Skeletal muscle tissue (tissue), 3 donors: ENCODE measurements at regions not wholly inside any gene's neighbourhood (a gene's known extent, or its start where the extent isn't known, plus 50 kb on each side); places are given as distances from the start of the nearest gene placed in this dataset.

Source experiments
- H3K27ac ChIP-seq: one replicate; pipeline ENCODE4 v1.7.0; 2013; ENCODE audit warnings: mild to moderate bottlenecking, low read depth, low read length, inconsistent platforms
- H3K27me3 ChIP-seq, 3 donors: one replicate each; pipeline ENCODE4 v1.7.0; 2013; ENCODE audit warnings: low read length in 3 of 3; ENCODE audit not compliant: control insufficient read depth in 3 of 3, insufficient read depth in 3 of 3
- H3K36me3 ChIP-seq, 3 donors: one replicate each; pipeline ENCODE4 v1.7.0; 2013; ENCODE audit warnings: low read length in 3 of 3; ENCODE audit not compliant: control insufficient read depth in 3 of 3, insufficient read depth in 3 of 3
- H3K4me1 ChIP-seq, 3 donors: one replicate each; pipeline ENCODE4 v1.7.0; 2013; ENCODE audit warnings: low read length in 3 of 3, mild to moderate bottlenecking in 3 of 3; ENCODE audit not compliant: control insufficient read depth in 3 of 3, insufficient read depth in 3 of 3
- H3K4me3 ChIP-seq, 3 donors: one replicate each; pipeline ENCODE4 v1.7.0; 2013; ENCODE audit warnings: low read length in 3 of 3
- H3K9ac ChIP-seq, 3 donors: one replicate each; pipeline ENCODE4 v1.7.0; 2013; ENCODE audit warnings: low read length in 3 of 3, mild to moderate bottlenecking in 3 of 3, moderate library complexity in 2 of 3, low read depth in 1 of 3
- H3K9me3 ChIP-seq, 3 donors: one replicate each; pipeline ENCODE4 v1.7.0; 2013; ENCODE audit warnings: low read length in 3 of 3; ENCODE audit not compliant: control insufficient read depth in 3 of 3
- donor health status: Osteomylitis.

- Histone ChIP-seq H3K9ac (no peak overlapping the region), H3K4me1 (no peaks in the 10 kb centered on the region), H3K27me3 (no peaks in the 10 kb centered on the region), H3K36me3 (no peaks in the 10 kb centered on the region), H3K9me3 (no peaks in the 10 kb centered on the region), H3K27ac (no peak overlapping the region), H3K4me3 (no peak overlapping the region)
Measured at GRCh38 chr3:176741664-176742047, 455.6 kb downstream of the TBL1XR1 start.

GRCh38 chr3:176740906-176741663, 456.2 kb downstream of the TBL1XR1 start:
- H3K4me3 ChIP-seq = no peak overlapping the region
- no peaks in the 10 kb centered on the region for H3K27me3 ChIP-seq
- H3K9ac ChIP-seq = no peak overlapping the region
- H3K36me3 ChIP-seq = no peaks in the 10 kb centered on the region
- no peak overlapping the region for H3K27ac ChIP-seq
- H3K9me3 ChIP-seq = no peaks in the 10 kb centered on the region
- H3K4me1 ChIP-seq = no peaks in the 10 kb centered on the region

- no peaks in the 10 kb centered on the region for H3K9me3 ChIP-seq
- no peaks in the 10 kb centered on the region for H3K4me1 ChIP-seq
- H3K4me3 ChIP-seq = no peak overlapping the region
- H3K27me3 ChIP-seq = no peaks in the 10 kb centered on the region
- H3K27ac ChIP-seq = no peak overlapping the region
- H3K36me3 ChIP-seq = no peaks in the 10 kb centered on the region
- H3K9ac ChIP-seq = no peak overlapping the region
Measured at GRCh38 chr3:176739159-176739558, 458.1 kb downstream of the TBL1XR1 start.

- H3K4me1 ChIP-seq = no peaks in the 10 kb centered on the region
- no peak overlapping the region for H3K4me3 ChIP-seq
- no peaks in the 10 kb centered on the region for H3K36me3 ChIP-seq
- H3K9me3 ChIP-seq = no peaks in the 10 kb centered on the region
- H3K27ac ChIP-seq = no peak overlapping the region
- H3K27me3 ChIP-seq = no peaks in the 10 kb centered on the region
- no peak overlapping the region for H3K9ac ChIP-seq
Measured at GRCh38 chr3:176737480-176738110, 459.7 kb downstream of the TBL1XR1 start.

- Histone ChIP-seq H3K4me3 (no peak overlapping the region), H3K27ac (no peak overlapping the region), H3K9ac (no peak overlapping the region), H3K4me1 (no peaks in the 10 kb centered on the region), H3K27me3 (no peaks in the 10 kb centered on the region), H3K9me3 (no peaks in the 10 kb centered on the region), H3K36me3 (no peaks in the 10 kb centered on the region)
Measured at GRCh38 chr3:176734146-176734545, 463.1 kb downstream of the TBL1XR1 start.

- Histone ChIP-seq H3K4me3 (no peak overlapping the region), H3K27me3 (no peaks in the 10 kb centered on the region), H3K4me1 (no peaks in the 10 kb centered on the region), H3K36me3 (no peaks in the 10 kb centered on the region), H3K9me3 (no peaks in the 10 kb centered on the region), H3K9ac (no peak overlapping the region), H3K27ac (no peak overlapping the region)
Measured at GRCh38 chr3:176724394-176724759, 472.9 kb downstream of the TBL1XR1 start.

GRCh38 chr3:176723758-176724393, 473.4 kb downstream of the TBL1XR1 start:
- Histone ChIP-seq H3K4me1 (no peaks in the 10 kb centered on the region), H3K36me3 (no peaks in the 10 kb centered on the region), H3K4me3 (no peak overlapping the region)

GRCh38 chr3:176714034-176714433, 483.2 kb downstream of the TBL1XR1 start:
- no peak overlapping the region for H3K4me3 ChIP-seq
- H3K4me1 ChIP-seq = no peaks in the 10 kb centered on the region
- no peaks in the 10 kb centered on the region for H3K9me3 ChIP-seq
- H3K9ac ChIP-seq = no peak overlapping the region
- H3K27me3 ChIP-seq = no peaks in the 10 kb centered on the region
- H3K36me3 ChIP-seq = no peaks in the 10 kb centered on the region
- H3K27ac ChIP-seq = no peak overlapping the region

More at GRCh38 chr3:176723758-176724393, 473.4 kb downstream of the TBL1XR1 start:
- H3K27me3 ChIP-seq = no peaks in the 10 kb centered on the region
- no peaks in the 10 kb centered on the region for H3K9me3 ChIP-seq
- H3K9ac ChIP-seq = no peak overlapping the region
- H3K27ac ChIP-seq = no peak overlapping the region

GRCh38 chr3:176712191-176712590, 485.1 kb downstream of the TBL1XR1 start:
- Histone ChIP-seq H3K36me3 (no peaks in the 10 kb centered on the region), H3K27me3 (no peaks in the 10 kb centered on the region), H3K9ac (no peak overlapping the region), H3K27ac (no peak overlapping the region), H3K9me3 (no peaks in the 10 kb centered on the region), H3K4me1 (no peaks in the 10 kb centered on the region), H3K4me3 (no peak overlapping the region)

GRCh38 chr3:176699288-176699687, 498.0 kb downstream of the TBL1XR1 start:
- H3K27ac ChIP-seq = no peak overlapping the region

More at GRCh38 chr3:176699288-176699687, 498.0 kb downstream of the TBL1XR1 start:
- H3K4me1 ChIP-seq = no peaks in the 10 kb centered on the region
- H3K9ac ChIP-seq = no peak overlapping the region
- no peaks in the 10 kb centered on the region for H3K9me3 ChIP-seq
- peaks cover 0 to 2% (median 0%) of the 10 kb centered on the region in 3 donors for H3K27me3 ChIP-seq
- no peaks in the 10 kb centered on the region for H3K36me3 ChIP-seq
- H3K4me3 ChIP-seq = no peak overlapping the region
